NB4 (cell line): ENCODE measurements at regions not wholly inside any gene's neighbourhood (a gene's known extent, or its start where the extent isn't known, plus 50 kb on each side); places are given as distances from the start of the nearest gene placed in this dataset.

Experiments
- CTCF ChIP-seq: IDR thresholded peaks from one replicate; pipeline ENCODE4 v1.5.1; 2012; ENCODE audit warnings: low read depth, low read length
- MAX ChIP-seq: IDR thresholded peaks from 2 replicates; pipeline ENCODE4 v1.6.1; 2011; ENCODE audit warnings: low read depth, low read length
- POLR2A ChIP-seq: IDR thresholded peaks from 2 replicates; pipeline ENCODE4 v1.6.1; 2011; ENCODE audit warnings: mild to moderate bottlenecking; ENCODE audit not compliant: insufficient read length; ENCODE audit errors: extremely low read depth

GRCh38 chr21:15219039-15219438, 154.2 kb upstream of the NRIP1 start:
- TF ChIP-seq CTCF (no peak), POLR2A (no peak), MAX (no peak)
